Stimulated activated CD4-positive, alpha-beta T cell treated with anti-CD3 and anti-CD28 coated beads, Interleukin-1b, Interleukin-23, amount 100 ng/mL, for 48 hours (primary cell): ENCODE measurements at regions not wholly inside any gene's neighbourhood (a gene's known extent, or its start where the extent isn't known, plus 50 kb on each side); places are given as distances from the start of the nearest gene placed in this dataset.

Experiments used
- DNase-seq: peaks from one replicate; pipeline ENCODE4 v3.0.0-alpha.2; 2020

GRCh38 chr9:107727086-107727780, 237.7 kb upstream of the KLF4 start:
- DNase-seq = no peak

DNA sequence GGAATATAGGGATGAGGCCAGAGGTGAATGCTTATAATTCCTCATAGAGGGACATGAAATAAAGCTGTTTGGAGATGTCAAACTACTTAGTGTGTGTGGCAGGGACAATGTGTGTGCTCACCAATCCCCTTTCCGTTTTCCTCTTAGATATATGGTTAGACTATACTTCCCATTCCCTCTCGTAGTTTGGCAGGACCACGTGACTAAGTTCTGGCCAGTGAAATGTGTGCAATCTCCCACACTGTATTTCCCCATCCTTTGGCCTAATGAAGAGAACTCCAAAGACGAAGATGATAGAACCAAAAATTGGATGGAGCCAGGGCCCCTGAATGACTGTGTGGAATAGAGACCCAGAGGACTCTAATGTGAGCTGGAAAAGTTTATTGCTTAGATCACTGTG, 233.4 kb upstream of the KLF4 start:
- DNase-seq = no peak

GRCh38 chr9:107721705-107722245, 232.2 kb upstream of the KLF4 start:
- DNase-seq = no peak

GRCh38 chr9:107720501-107720900, 230.9 kb upstream of the KLF4 start:
- DNase-seq = no peak

GRCh38 chr9:107717529-107718314, 228.2 kb upstream of the KLF4 start:
- DNase-seq = no peak

- DNase-seq = no peak
Measured at GRCh38 chr9:107715740-107716139, 226.2 kb upstream of the KLF4 start.

DNA sequence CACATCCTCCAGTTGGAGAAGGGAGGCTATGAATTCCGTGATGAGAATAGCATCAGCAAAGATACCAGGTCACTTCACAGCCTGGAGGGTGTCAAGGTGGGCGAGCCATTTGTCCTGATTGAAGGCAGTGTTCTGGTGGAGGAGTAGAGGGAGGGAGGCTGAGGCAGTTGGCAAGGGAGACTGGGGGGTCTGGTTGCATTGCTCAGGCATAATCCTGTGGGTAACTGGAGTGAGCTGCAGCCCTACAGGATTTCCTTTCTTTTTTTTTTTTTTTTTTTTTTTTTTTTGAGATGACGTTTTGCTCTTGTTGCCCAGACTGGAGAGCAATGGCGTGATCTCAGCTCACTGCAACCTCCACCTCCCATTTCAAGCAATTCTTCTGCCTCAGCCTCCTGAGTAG, 223.9 kb upstream of the KLF4 start:
- no peak for DNase-seq

DNA sequence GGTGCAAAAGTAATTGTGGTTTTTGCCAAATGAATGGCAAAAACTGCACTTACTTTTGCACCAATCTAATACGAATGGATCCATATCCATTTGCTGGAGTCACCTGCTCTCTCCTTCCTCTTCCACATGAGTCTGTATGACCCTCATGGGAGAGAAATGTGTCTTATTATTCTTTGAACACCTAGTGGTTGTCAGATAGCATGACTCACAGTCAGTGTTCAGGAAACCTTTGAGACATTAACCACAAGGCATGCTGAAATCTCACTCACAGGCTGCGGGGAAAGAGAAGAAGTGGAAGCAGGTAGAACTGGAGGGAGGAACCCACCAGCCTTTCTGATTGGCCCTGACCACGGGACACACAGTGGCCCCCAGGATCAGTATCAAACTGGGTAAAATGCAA, 222.8 kb upstream of the KLF4 start:
- DNase-seq = no peak

GRCh38 chr9:107711542-107711941, 222.0 kb upstream of the KLF4 start:
- DNase-seq = no peak

DNA sequence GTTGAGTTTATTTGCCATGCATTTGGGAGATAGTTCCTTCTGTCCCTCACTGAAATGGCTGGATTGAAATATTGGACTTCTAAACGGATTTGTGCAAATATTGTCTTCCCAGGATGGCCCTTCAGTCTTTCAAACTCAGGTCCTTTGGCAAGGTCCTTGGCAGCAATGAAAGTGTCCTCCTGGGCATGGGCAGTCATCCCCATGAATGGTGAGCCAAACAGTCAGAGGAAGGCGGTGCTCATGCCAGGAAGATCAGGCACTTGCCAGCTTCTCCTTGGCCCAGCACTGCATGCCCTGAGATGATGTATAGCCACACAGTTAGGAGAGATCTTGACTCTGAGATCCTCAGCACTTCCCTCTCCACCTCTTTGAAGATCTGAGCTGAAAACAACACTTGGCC, 221.4 kb upstream of the KLF4 start:
- DNase-seq = no peak

DNA sequence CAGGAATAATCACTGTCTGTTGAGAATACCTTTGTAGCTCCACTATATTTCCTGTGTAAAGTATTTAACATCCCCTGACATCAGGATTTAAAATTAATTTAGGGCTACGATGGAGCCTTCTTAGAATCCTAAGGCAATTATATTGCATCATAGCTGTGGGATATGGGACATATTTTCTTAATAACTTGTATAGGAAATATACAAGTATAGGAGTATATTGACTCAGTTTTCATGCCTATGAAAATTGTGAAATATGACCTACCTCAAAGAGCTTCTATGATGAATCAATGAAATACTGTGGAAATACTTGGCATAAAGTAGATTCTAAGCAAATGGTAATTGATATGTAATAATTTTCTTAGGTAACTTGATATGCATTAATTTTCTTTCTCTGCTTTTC, 221.0 kb upstream of the KLF4 start:
- DNase-seq = no peak

GRCh38 chr9:107708791-107709190, 219.2 kb upstream of the KLF4 start:
- no peak for DNase-seq

GRCh38 chr9:107707915-107708441, 218.4 kb upstream of the KLF4 start:
- DNase-seq = no peak

- no peak for DNase-seq
Measured at GRCh38 chr9:107707428-107707837, 217.9 kb upstream of the KLF4 start.

- DNase-seq = no peak
Measured at GRCh38 chr9:107706701-107707427, 217.3 kb upstream of the KLF4 start.

DNA sequence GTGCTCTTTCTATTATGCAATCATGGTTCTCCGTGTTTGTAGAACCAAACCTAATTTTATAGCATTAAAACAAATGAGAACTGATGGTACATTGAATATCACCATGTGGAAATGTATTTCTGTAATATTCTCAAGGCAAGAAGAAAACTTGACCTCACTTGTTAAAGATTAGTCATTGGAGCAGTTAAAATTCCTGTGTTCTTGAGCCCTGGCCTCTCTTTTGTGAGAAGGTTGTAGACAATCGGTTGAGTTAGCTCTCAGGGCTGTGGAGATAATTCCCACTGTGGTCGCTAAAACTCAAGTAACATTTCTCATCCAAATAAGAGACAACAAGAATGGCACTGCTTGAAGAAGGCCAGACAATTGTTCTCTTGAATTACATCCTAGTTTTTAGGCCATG, 216.0 kb upstream of the KLF4 start:
- no peak for DNase-seq

DNA sequence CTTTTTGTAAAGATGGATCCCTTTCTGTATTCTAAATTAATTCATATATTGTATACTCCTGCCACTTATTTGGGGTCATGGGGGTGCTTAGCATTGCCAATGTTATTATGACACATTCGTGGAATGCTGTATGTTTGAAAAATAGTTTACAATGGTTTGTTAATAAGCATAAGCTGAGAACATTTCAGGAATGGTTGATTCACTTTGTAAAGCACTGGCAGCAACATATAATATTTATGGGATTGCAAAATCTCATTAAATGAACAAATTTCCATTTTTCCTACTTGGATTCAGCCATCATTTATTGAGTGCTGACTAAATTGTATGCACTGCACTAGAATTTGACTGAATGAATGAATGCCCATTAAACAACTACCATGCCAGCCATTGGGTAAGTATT, 215.2 kb upstream of the KLF4 start:
- DNase-seq = no peak

DNA sequence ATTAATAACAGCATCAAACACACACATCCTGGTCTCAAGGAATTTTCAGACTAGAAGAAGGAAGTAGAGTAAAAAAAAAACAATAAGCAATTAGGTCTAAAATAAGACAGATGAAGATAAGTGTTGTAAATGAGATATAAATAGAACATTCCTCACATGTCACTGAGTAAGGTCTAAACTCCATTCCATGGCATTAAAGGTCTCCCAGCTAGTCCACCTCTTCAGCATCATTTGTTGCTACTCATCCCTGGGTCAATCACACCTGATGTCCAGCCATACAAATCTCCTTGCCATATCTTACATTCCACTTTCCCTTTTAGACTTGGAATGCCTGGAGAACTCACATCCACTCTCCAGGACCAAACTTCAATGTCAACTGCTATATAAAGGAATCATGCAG, 214.1 kb upstream of the KLF4 start:
- DNase-seq = no peak

DNA sequence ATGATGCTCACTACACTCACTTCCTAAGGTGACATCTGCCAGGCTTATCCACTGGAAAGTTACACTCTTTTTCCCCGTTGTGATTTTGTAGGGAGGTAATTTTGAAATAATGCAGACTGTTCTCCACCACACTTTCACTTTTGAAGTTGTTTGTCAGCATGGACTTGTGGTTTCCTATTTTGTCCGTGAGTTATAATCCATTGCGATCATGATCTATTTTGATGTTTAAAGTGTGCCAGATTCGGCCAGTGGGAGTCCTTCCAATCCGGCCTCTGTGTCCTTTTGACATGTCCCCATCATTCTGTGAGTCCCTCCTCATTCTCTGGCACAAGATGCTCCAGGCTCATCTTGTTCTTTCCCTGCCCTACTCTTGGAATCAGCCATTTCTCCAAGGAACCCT, 211.3 kb upstream of the KLF4 start:
- DNase-seq = no peak

DNA sequence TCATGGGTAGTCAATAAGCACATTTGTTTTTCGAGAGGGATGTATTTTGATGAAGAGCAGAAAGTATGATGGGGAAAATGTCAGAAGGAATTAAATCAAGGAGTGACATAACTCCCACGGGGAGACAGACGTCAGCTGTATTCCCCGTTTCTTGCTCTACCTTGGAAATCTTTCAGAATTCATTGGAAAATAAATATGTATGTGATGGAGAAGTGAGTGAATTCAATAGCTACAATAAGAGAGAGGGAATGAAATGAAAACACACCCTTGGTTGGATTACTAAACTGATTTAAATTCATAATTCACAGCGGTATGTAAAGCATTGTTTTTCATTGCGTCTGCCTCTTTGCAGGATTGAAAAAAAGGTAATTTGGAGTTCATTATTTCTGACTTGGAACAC, 209.7 kb upstream of the KLF4 start:
- no peak for DNase-seq

- DNase-seq = no peak
Measured at GRCh38 chr9:107698779-107699178, 209.2 kb upstream of the KLF4 start.

- no peak for DNase-seq
Measured at GRCh38 chr9:107696302-107696701, 206.7 kb upstream of the KLF4 start.

DNA sequence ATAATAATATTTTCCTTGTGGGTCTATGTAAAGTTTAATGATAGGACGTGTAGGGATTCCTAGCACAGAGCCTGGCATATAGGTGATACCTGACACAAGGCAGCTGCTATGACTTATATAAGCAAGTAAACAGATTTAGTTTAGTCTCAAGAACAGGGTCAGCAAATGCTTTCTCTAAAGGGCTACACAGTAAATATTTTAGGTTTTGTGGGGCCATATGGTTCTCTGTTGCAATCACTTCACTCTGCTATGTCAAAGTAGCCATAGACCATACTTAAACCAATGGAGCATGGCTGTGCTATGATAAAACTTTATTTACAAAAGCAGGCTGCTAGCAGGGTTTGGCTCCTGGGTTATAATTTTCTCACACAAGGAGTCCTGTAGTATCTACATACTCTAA, 204.8 kb upstream of the KLF4 start:
- no peak for DNase-seq
